HL-60 (cell line): ENCODE measurements at regions not wholly inside any gene's neighbourhood (a gene's known extent, or its start where the extent isn't known, plus 50 kb on each side); places are given as distances from the start of the nearest gene placed in this dataset.

Source experiments
- DNase-seq, 2 experiments: peaks; one replicate each; pipeline ENCODE4 v3.0.0-alpha.2; 2010 to 2020; ENCODE audit warnings: low read depth in 1 of 2, low spot score in 1 of 2
- H3K27ac ChIP-seq: fragments of 250-450 bp; sonication (Bioruptor Pico); replicated peaks from 2 replicates; pipeline ENCODE4 v1.5.1; 2020; ENCODE audit warnings: mild to moderate bottlenecking, moderate library complexity
- H3K27me3 ChIP-seq: fragments of 250-450 bp; sonication (Bioruptor Pico); 2 replicates; pipeline ENCODE4 v1.5.1; 2021; ENCODE audit warnings: mild to moderate bottlenecking, moderate library complexity; ENCODE audit not compliant: insufficient read depth, poor library complexity, severe bottlenecking
- H3K4me3 ChIP-seq: replicated peaks from 2 replicates; pipeline ENCODE4 v1.5.1; 2011; ENCODE audit warnings: mild to moderate bottlenecking, control low read depth, low read length; ENCODE audit not compliant: insufficient read depth
- CTCF ChIP-seq: IDR thresholded peaks from one replicate; pipeline ENCODE4 v1.5.1; 2011; ENCODE audit warnings: low read length, control low read depth, inconsistent platforms; ENCODE audit not compliant: insufficient read depth
- GABPA ChIP-seq: IDR thresholded peaks from 2 replicates; pipeline ENCODE4 v1.6.1; 2012; ENCODE audit warnings: low read depth
- POLR2AphosphoS5 ChIP-seq: IDR thresholded peaks from 2 replicates; pipeline ENCODE4 v1.6.1; 2012; ENCODE audit warnings: low read depth
- REST ChIP-seq: IDR thresholded peaks from 2 replicates; pipeline ENCODE4 v1.6.1; 2012; ENCODE audit warnings: low read depth; ENCODE audit not compliant: insufficient replicate concordance
- SPI1 ChIP-seq: IDR thresholded peaks from 2 replicates; pipeline ENCODE4 v1.6.1; 2012; ENCODE audit warnings: low read depth, mild to moderate bottlenecking, borderline replicate concordance

- Histone ChIP-seq H3K27ac (no peak overlapping the region), H3K4me3 (no peak overlapping the region), H3K27me3 (no peaks in the 10 kb centered on the region)
- TF ChIP-seq SPI1 (peak; percentile 79), GABPA (no peak), REST (no peak), POLR2AphosphoS5 (no peak)
- no peak for DNase-seq
Observed at GRCh38 chr11:39804271-39804670, 1655.2 kb downstream of the LRRC4C start.

GRCh38 chr11:39786682-39787081, 1672.8 kb downstream of the LRRC4C start:
- Histone ChIP-seq H3K27me3 (no peaks in the 10 kb centered on the region), H3K4me3 (no peak overlapping the region), H3K27ac (no peak overlapping the region)
- TF ChIP-seq SPI1: no peak
- no peak for TF ChIP-seq REST
- no peak for TF ChIP-seq GABPA
- TF ChIP-seq POLR2AphosphoS5: no peak
- no peak for TF ChIP-seq CTCF
- no peak for DNase-seq

GRCh38 chr11:39786281-39786680, 1673.2 kb downstream of the LRRC4C start:
- DNase-seq: no peak
- Histone ChIP-seq H3K4me3 (no peak overlapping the region), H3K27ac (no peak overlapping the region), H3K27me3 (no peaks in the 10 kb centered on the region)
- TF ChIP-seq GABPA: no peak
- no peak for TF ChIP-seq POLR2AphosphoS5
- no peak for TF ChIP-seq CTCF
- TF ChIP-seq SPI1: no peak
- no peak for TF ChIP-seq REST

GRCh38 chr11:39784873-39785272, 1674.6 kb downstream of the LRRC4C start:
- H3K27me3 ChIP-seq: no peaks in the 10 kb centered on the region
- H3K4me3 ChIP-seq: no peak overlapping the region
- H3K27ac ChIP-seq: no peak overlapping the region
- no peak for TF ChIP-seq GABPA
- no peak for DNase-seq
